Lower lobe of right lung (tissue), 2 donors: ENCODE measurements at regions not wholly inside any gene's neighbourhood (a gene's known extent, or its start where the extent isn't known, plus 50 kb on each side); places are given as distances from the start of the nearest gene placed in this dataset.

Experiments used
- ATAC-seq, 2 donors: fragments of 200-7000 bp; cut with Tn5 transposase; one replicate each; pipeline ENCODE4 v1.9.1; 2020 to 2022; ENCODE audit warnings: mild to moderate bottlenecking in 2 of 2, moderate library complexity in 2 of 2
- DNase-seq: peaks from one replicate; pipeline ENCODE4 v3.0.0-alpha.2; 2020
- H3K27ac ChIP-seq: fragments of 200-600 bp; one replicate; pipeline ENCODE4 v1.8.0; 2022
- H3K27me3 ChIP-seq: fragments of 200-600 bp; one replicate; pipeline ENCODE4 v1.8.0; 2022; ENCODE audit warnings: low read depth
- H3K36me3 ChIP-seq: fragments of 200-600 bp; one replicate; pipeline ENCODE4 v1.8.0; 2022; ENCODE audit warnings: mild to moderate bottlenecking
- H3K4me1 ChIP-seq: fragments of 200-600 bp; one replicate; pipeline ENCODE4 v1.8.0; 2022
- H3K4me3 ChIP-seq: fragments of 200-600 bp; one replicate; pipeline ENCODE4 v1.8.0; 2022; ENCODE audit warnings: mild to moderate bottlenecking
- H3K9me3 ChIP-seq: fragments of 200-600 bp; one replicate; pipeline ENCODE4 v1.8.0; 2022
- intact Hi-C: fragments of 100-400 bp; cut with DNase I; formaldehyde crosslinking; loops from one replicate; pipeline ENCODE4 v1.11.0; 2022
- TF ChIP-seq, protein P1 (sequence below): fragments of 200-600 bp; IDR thresholded peaks from one replicate; pipeline ENCODE4 v1.8.0; 2022; ENCODE audit warnings: antibody characterized with exemption, mild to moderate bottlenecking
- donor health status: DM: no; HTN: yes; CAD: no; lungs with severe emphysema.

DNA sequence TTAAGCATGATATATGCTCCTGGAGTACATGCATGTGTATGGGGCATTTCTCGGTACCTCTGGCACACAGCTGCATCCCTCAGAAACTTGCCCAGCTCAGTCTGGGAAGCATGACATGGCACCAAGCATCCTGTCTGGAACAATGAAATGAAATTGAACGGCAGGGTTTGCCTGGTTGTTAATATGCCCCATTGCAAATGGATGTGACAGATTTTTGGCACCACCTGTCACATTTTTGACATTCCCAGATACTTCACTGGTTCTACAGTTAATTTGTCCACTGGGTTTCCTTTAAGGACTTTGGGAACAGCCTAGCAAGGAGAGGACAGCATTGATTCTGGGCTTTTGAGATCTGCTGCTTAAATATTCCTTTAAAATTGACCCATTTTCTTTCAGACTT is 305.8 kb downstream of the TSN start:
- intact Hi-C loops: no loop called here
- TF ChIP-seq, protein P1, sequence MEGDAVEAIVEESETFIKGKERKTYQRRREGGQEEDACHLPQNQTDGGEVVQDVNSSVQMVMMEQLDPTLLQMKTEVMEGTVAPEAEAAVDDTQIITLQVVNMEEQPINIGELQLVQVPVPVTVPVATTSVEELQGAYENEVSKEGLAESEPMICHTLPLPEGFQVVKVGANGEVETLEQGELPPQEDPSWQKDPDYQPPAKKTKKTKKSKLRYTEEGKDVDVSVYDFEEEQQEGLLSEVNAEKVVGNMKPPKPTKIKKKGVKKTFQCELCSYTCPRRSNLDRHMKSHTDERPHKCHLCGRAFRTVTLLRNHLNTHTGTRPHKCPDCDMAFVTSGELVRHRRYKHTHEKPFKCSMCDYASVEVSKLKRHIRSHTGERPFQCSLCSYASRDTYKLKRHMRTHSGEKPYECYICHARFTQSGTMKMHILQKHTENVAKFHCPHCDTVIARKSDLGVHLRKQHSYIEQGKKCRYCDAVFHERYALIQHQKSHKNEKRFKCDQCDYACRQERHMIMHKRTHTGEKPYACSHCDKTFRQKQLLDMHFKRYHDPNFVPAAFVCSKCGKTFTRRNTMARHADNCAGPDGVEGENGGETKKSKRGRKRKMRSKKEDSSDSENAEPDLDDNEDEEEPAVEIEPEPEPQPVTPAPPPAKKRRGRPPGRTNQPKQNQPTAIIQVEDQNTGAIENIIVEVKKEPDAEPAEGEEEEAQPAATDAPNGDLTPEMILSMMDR: no peak

DNA sequence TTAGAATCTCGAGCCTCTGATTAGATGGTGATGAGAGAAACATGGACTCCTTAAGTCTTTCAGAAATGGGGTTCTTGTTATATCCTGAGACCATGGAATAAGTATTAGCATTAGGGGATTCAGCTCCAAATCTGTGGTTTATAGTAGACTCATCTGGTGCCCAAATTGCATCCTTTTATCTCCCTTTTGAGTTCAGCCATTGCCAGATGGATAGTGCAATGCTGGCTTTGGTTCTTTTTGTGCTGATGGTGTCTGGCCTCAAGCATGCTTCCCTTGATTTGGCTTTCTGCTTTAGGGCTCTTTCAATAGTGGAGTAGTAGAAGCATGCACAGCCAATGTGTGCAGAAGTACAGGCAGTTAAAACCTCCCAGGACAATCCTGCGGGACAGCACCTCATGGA is 306.4 kb downstream of the TSN start:
- H3K27ac ChIP-seq: no peak overlapping the region
- no peaks in the 10 kb centered on the region for H3K9me3 ChIP-seq
- H3K4me3 ChIP-seq: no peak overlapping the region
- H3K27me3 ChIP-seq: no peaks in the 10 kb centered on the region
- H3K4me1 ChIP-seq: peaks cover 7% of the 10 kb centered on the region
- TF ChIP-seq, protein P1: no peak
- ATAC-seq (no peak), DNase-seq (no peak)
- intact Hi-C loops: no loop called here
- H3K36me3 ChIP-seq: no peaks in the 10 kb centered on the region

More for the DNA sequence above, 305.8 kb downstream of the TSN start:
- Histone ChIP-seq H3K9me3 (no peaks in the 10 kb centered on the region), H3K27me3 (no peaks in the 10 kb centered on the region), H3K27ac (no peak overlapping the region), H3K4me3 (no peak overlapping the region), H3K36me3 (no peaks in the 10 kb centered on the region), H3K4me1 (peaks cover 7% of the 10 kb centered on the region)
- ATAC-seq: no peak
- no peak for DNase-seq

DNA sequence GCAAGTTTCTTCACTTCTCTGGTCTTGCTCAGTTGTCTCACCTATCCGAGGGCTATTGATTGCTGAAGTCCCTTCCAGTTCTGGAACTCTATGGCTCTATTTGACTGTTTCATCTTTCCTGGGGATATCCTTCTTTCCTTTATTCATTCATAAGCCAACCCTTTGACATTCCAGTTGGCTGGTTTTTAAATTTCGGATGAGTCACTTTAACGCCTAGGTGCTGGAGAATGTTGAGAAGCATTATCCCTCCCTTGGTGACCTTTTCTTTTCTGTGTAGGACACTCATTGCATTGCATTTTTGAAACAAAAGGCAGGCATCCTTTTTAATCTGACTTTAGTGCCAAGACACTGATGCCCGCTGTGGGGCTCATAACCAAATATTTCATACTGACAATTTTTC is 307.1 kb downstream of the TSN start:
- TF ChIP-seq, protein P1: no peak
- no peak for DNase-seq
- no peak overlapping the region for H3K27ac ChIP-seq
- H3K4me1 ChIP-seq: peaks cover 7% of the 10 kb centered on the region
- no peaks in the 10 kb centered on the region for H3K9me3 ChIP-seq
- ATAC-seq: no peak
- H3K27me3 ChIP-seq: no peaks in the 10 kb centered on the region
- H3K4me3 ChIP-seq: no peak overlapping the region
- H3K36me3 ChIP-seq: no peaks in the 10 kb centered on the region
- intact Hi-C loops: no loop called here

DNA sequence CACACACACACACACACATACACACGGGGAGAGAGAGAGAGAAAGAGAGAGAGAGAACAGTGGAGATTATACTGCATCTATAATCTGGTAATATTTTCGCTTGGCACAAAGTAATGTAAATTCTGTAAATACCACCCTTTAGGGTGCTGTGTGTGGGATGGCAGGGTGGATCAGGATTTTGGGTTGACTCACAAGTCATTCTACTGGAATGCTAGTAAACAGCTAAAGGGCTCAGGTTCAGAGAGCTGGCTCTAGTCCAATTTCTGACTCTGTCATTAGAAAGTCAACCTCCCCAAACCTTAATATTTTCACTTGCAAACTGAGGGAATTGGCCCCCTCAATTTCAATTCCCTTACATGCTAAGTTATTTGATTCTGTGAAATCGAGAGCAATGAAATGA is 308.3 kb downstream of the TSN start:
- no peak overlapping the region for H3K4me3 ChIP-seq
- DNase-seq (no peak), ATAC-seq (no peak)
- no peaks in the 10 kb centered on the region for H3K27me3 ChIP-seq
- no peaks in the 10 kb centered on the region for H3K9me3 ChIP-seq
- TF ChIP-seq, protein P1: no peak
- no peak overlapping the region for H3K27ac ChIP-seq
- H3K4me1 ChIP-seq: peaks cover 7% of the 10 kb centered on the region
- intact Hi-C loops: no loop called here
- no peaks in the 10 kb centered on the region for H3K36me3 ChIP-seq

DNA sequence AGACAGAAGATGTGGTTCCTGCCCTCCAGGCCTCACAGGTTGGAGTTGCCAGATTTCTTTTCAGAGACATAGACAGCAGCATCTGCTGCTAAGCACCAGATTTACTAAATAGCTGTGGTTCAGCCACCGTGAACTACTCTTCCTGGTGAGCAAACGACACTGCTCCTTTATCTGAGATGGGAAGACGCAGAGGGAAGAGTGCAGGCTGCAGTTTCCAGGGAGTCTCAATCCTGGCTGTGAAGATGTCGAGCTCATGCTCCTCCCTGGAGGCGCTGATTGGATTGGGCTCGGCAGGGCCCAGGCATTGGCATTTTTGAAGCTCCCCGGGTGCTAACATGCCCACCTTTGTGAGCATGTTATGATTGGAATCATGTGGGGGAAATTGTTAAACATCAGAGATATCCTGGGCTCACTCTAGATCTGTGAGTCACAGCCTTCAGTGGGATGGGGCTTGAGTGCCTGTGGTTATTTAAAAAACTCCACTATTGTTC is 314.8 kb downstream of the TSN start:
- ATAC-seq (no peak), DNase-seq (no peak)
- H3K4me1 ChIP-seq: no peaks in the 10 kb centered on the region
- no peaks in the 10 kb centered on the region for H3K27me3 ChIP-seq
- H3K27ac ChIP-seq: no peak overlapping the region
- intact Hi-C loops: no loop called here
- TF ChIP-seq, protein P1: no peak
- H3K36me3 ChIP-seq: no peaks in the 10 kb centered on the region
- H3K4me3 ChIP-seq: no peak overlapping the region
- H3K9me3 ChIP-seq: no peaks in the 10 kb centered on the region

DNA sequence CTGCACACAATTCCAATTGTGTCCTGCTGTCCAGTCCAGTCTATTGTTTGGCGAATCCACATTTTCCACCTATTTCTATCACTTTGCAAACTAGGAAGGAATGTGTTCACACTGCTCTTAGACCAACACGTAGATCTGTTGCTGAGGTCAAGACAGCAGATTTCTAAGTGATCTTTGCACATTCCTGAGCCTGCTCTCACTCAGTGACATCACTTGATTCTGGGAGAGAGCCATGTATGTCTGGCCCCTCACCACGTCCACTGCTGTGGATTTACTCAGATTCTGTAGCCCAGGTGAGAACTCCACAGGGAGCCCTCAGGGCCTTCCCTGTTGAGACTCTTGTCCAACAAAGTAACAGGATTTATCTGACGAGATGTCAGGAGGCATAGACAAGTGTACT is 317.2 kb downstream of the TSN start:
- H3K4me1 ChIP-seq: no peaks in the 10 kb centered on the region
- no peak for ATAC-seq
- no peaks in the 10 kb centered on the region for H3K9me3 ChIP-seq
- no peak overlapping the region for H3K4me3 ChIP-seq
- DNase-seq: no peak
- intact Hi-C loops: no loop called here
- H3K27ac ChIP-seq: no peak overlapping the region
- H3K27me3 ChIP-seq: no peaks in the 10 kb centered on the region
- TF ChIP-seq, protein P1: no peak
- H3K36me3 ChIP-seq: no peaks in the 10 kb centered on the region
